Prostate gland (tissue), 2 donors: ENCODE measurements at regions not wholly inside any gene's neighbourhood (a gene's known extent, or its start where the extent isn't known, plus 50 kb on each side); places are given as distances from the start of the nearest gene placed in this dataset.

Experiments used
- CTCF ChIP-seq, 4 experiments: fragments of 200-600 bp in 2 of 4; fragments of 450-650 bp in 2 of 4; sonication (generic) in 2 of 4; IDR thresholded peaks; 1 replicate in 3 of 4; 2 replicates in 1 of 4; pipeline ENCODE4 v1.5.1; 2016 to 2019; ENCODE audit warnings: antibody characterized with exemption in 4 of 4, mild to moderate bottlenecking in 2 of 4, moderate library complexity in 2 of 4
- POLR2AphosphoS5 ChIP-seq: sonication (generic); formaldehyde crosslinking; IDR thresholded peaks from one replicate; pipeline ENCODE4 v1.6.1; 2017; ENCODE audit warnings: antibody characterized with exemption

- no peak for TF ChIP-seq CTCF (IDR thresholded peaks at IDR 0.05)
- TF ChIP-seq POLR2AphosphoS5: no peak
Measured at GRCh38 chr6:94623586-94623985, 953.7 kb upstream of the MANEA start.
